Common myeloid progenitor, CD34-positive (primary cell): ENCODE measurements at regions not wholly inside any gene's neighbourhood (a gene's known extent, or its start where the extent isn't known, plus 50 kb on each side); places are given as distances from the start of the nearest gene placed in this dataset.
A peak's percentile ranks its signal among the peaks of the same experiment; 100 is the strongest.

Source experiments
- CTCF ChIA-PET: fragments of 350-600 bp; sonication (Branson Sonifier 250); formaldehyde crosslinking; loops from one replicate; lab custom pipeline; 2021; ENCODE audit warnings: antibody characterized with exemption; lab: Charles Lee
- POLR2A ChIA-PET: fragments of 350-600 bp; sonication (Branson Sonifier 250); formaldehyde crosslinking; loops from one replicate; lab custom pipeline; 2021; ENCODE audit warnings: antibody characterized with exemption; lab: Charles Lee
- DNase-seq, 3 donors: peaks; one replicate each; pipeline versions ENCODE4 v3.0.0 to v3.0.0-alpha.2; 2013
- H3K27ac ChIP-seq, 2 experiments: 1 replicate in 1 of 2; 2 replicates in 1 of 2; pipeline ENCODE4 v1.7.0; 2013; ENCODE audit warnings: inconsistent platforms in 2 of 2, low read length in 2 of 2, mild to moderate bottlenecking in 2 of 2, low read depth in 1 of 2, moderate library complexity in 1 of 2; ENCODE audit not compliant: severe bottlenecking in 2 of 2, insufficient read depth in 1 of 2, poor library complexity in 1 of 2
- H3K27me3 ChIP-seq, 5 experiments: replicated peaks in 2 of 5; 1 replicate in 3 of 5; 2 replicates in 2 of 5; pipeline versions ENCODE4 v1.6.1 to v1.7.0; 2013; ENCODE audit warnings: low read length in 4 of 5, mild to moderate bottlenecking in 2 of 5, moderate library complexity in 2 of 5, inconsistent platforms in 1 of 5; ENCODE audit not compliant: insufficient read depth in 5 of 5, control insufficient read depth in 4 of 5
- H3K36me3 ChIP-seq, 4 experiments: 1 replicate in 2 of 4; 2 replicates in 2 of 4; pipeline versions ENCODE4 v1.6.1 to v1.7.0; 2013; ENCODE audit warnings: low read length in 3 of 4, control low read depth in 1 of 4, mild to moderate bottlenecking in 1 of 4; ENCODE audit not compliant: control insufficient read depth in 4 of 4, insufficient read depth in 4 of 4
- H3K4me1 ChIP-seq, 4 experiments: 1 replicate in 3 of 4; 2 replicates in 1 of 4; pipeline versions ENCODE4 v1.6.1 to v1.7.1; 2013; ENCODE audit warnings: low read length in 3 of 4, mild to moderate bottlenecking in 3 of 4, control low read depth in 1 of 4, inconsistent platforms in 1 of 4, moderate library complexity in 1 of 4; ENCODE audit not compliant: control insufficient read depth in 4 of 4, insufficient read depth in 4 of 4; ENCODE audit errors: control extremely low read depth in 1 of 4
- H3K4me3 ChIP-seq, 7 experiments: 1 replicate in 4 of 7; 2 replicates in 3 of 7; pipeline versions ENCODE4 v1.5.1 to v1.7.0; 2013; ENCODE audit warnings: mild to moderate bottlenecking in 7 of 7, low read length in 6 of 7, moderate library complexity in 6 of 7, inconsistent platforms in 2 of 7, low read depth in 2 of 7, control low read depth in 1 of 7; ENCODE audit not compliant: insufficient read depth in 4 of 7, control insufficient read depth in 1 of 7; ENCODE audit errors: extremely low read depth in 1 of 7
- H3K9me3 ChIP-seq, 5 experiments: 1 replicate in 4 of 5; 2 replicates in 1 of 5; pipeline versions ENCODE4 v1.6.1 to v1.7.1; 2013; ENCODE audit warnings: low read length in 4 of 5, mild to moderate bottlenecking in 2 of 5, inconsistent platforms in 1 of 5, low read depth in 1 of 5, moderate library complexity in 1 of 5; ENCODE audit not compliant: control insufficient read depth in 4 of 5, insufficient read depth in 2 of 5; ENCODE audit errors: control extremely low read depth in 1 of 5
- WGBS: methylation state at CpG from one replicate; pipeline ENCODE4 v1.1.5; 2013; ENCODE audit not compliant: insufficient coverage; 5-methylcytosine and 5-hydroxymethylcytosine counted together

GRCh38 chr3:177751770-177752169, 554.5 kb upstream of the TBL1XR1 start:
- Histone ChIP-seq H3K36me3 (no peaks in the 10 kb centered on the region), H3K4me1 (peaks cover 0 to 6% (median 2%) of the 10 kb centered on the region in 4 experiments), H3K27ac (no peak overlapping the region), H3K4me3 (no peak overlapping the region), H3K9me3 (no peaks in the 10 kb centered on the region), H3K27me3 (no peaks in the 10 kb centered on the region)
- WGBS = 92% methylated on average over 2 of the region's 4 CpGs
- CTCF ChIA-PET = interaction anchor here (0.6 kb wide), 1 partner anchor 306 kb away, joined by 3 read pairs; no protein-coding TSS in a partner anchor
- no peak for DNase-seq
- POLR2A ChIA-PET = no interaction called here

DNA sequence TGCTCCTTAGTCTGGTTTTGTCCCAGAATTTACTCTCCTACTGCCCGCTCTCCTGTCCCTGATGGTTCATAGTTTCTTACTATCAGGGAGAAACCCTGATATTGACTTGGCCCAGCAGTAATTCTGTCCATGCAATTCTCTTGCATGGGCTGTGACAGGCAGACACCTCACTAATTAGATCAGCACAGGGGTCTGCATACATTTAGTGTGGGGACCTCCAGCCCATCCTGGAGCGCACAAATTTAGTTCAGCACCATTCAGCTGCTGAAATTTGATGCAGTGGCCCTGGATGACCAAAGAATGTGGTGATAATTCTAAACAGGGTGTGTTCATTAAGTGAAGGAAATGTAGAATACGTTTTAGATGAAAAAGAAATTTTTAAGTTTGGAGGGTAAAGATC, 555.5 kb upstream of the TBL1XR1 start:
- Histone ChIP-seq H3K27ac (no peak overlapping the region), H3K36me3 (no peaks in the 10 kb centered on the region), H3K27me3 (no peaks in the 10 kb centered on the region), H3K4me3 (no peak overlapping the region), H3K4me1 (peaks cover 0 to 6% (median 2%) of the 10 kb centered on the region in 4 experiments), H3K9me3 (peaks cover 0 to 4% (median 0%) of the 10 kb centered on the region in 5 experiments)
- DNase-seq = no peak
- ChIA-PET POLR2A (no interaction called here), CTCF (interaction anchor here (1.0 kb wide), 1 partner anchor 40 kb away, joined by 3 read pairs; no protein-coding TSS in a partner anchor)
- WGBS = 100% methylated on average over 2 of the region's 3 CpGs

DNA sequence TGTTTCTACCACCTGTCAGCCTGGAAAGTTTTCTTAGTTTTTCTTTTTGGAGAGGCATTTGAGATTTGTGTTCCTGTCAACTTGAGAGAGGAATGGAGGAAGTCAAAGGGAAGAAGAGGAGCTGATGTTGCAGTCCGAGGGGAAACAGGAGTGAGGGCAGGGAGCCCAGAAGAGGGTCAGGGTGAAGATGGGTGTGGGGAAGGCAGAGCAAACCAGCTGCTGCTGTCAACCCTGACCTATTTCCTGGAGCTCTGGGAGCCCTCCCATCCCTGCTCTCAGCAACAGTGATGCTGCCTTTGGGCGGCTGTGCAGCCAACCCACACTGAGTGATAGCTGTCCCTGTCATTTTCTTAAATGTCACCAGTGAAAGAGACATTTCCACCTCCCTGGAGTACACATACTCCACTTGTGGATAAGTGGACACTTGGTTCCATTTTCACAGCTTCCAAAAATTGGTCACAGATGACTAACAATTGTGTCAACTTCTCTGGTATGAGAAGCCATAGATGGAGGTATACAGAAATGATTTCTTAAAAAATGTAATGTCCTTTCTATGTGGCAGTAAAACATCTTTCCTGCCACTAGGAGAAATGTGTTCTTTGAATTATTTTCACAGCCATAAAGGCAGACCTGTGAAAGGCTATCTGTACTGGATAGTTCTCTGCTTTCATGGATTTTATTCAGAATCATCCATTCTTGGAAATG, 556.3 kb upstream of the TBL1XR1 start:
- Histone ChIP-seq H3K4me3 (no peak overlapping the region), H3K9me3 (peaks cover 0 to 5% (median 0%) of the 10 kb centered on the region in 5 experiments), H3K27ac (no peak overlapping the region), H3K36me3 (no peaks in the 10 kb centered on the region), H3K4me1 (peaks cover 0 to 6% (median 2%) of the 10 kb centered on the region in 4 experiments), H3K27me3 (no peaks in the 10 kb centered on the region)
- POLR2A ChIA-PET = no interaction called here
- CTCF ChIA-PET = interaction anchor here (1.0 kb wide), 1 partner anchor 41 kb away, joined by 3 read pairs; no protein-coding TSS in a partner anchor
- no peak for DNase-seq
- no CpG with 5 or more reads among the region's 2 CpGs for WGBS

DNA sequence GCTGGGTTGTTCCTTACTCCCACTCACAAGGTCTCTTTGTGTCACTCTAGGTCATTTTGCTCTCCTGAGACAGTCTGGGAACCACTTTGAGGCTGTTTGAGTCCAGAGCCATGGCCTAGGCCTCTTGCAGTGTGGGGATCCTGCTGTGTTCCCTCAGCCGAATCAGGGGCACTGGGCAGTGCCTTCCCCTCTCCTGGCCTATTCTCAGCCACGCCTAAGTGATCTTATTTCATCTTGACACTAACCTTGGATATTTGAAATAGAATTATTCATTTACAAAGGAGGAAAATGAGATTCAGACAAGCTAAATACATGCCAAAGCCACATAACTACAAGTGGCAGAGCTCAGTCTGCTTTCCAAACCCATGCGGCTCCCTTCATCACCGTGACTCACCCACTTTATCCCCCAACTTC, 557.2 kb upstream of the TBL1XR1 start:
- no peak overlapping the region for H3K4me3 ChIP-seq
- H3K27ac ChIP-seq = no peak overlapping the region
- ChIA-PET POLR2A (no interaction called here), CTCF (no interaction called here)
- no peaks in the 10 kb centered on the region for H3K36me3 ChIP-seq
- peaks cover 0 to 5% (median 0%) of the 10 kb centered on the region in 5 experiments for H3K9me3 ChIP-seq
- H3K27me3 ChIP-seq = no peaks in the 10 kb centered on the region
- 100% methylated on average over 2 of the region's 4 CpGs for WGBS
- no peak for DNase-seq
- H3K4me1 ChIP-seq = peaks cover 0 to 6% (median 2%) of the 10 kb centered on the region in 4 experiments

GRCh38 chr3:177758126-177758525, 560.8 kb upstream of the TBL1XR1 start:
- Histone ChIP-seq H3K36me3 (no peaks in the 10 kb centered on the region), H3K27ac (no peak overlapping the region), H3K27me3 (no peaks in the 10 kb centered on the region), H3K4me1 (peaks cover 0 to 6% (median 2%) of the 10 kb centered on the region in 4 experiments), H3K4me3 (no peak overlapping the region), H3K9me3 (peaks cover 0 to 5% (median 0%) of the 10 kb centered on the region in 5 experiments)
- POLR2A ChIA-PET = no interaction called here
- no peak for DNase-seq
- WGBS = 100% methylated on average over 1 of the region's 1 CpG
- CTCF ChIA-PET = no interaction called here

GRCh38 chr3:177760803-177761202, 563.5 kb upstream of the TBL1XR1 start:
- Histone ChIP-seq H3K4me1 (no peaks in the 10 kb centered on the region), H3K9me3 (peaks cover 0 to 5% (median 0%) of the 10 kb centered on the region in 5 experiments), H3K27me3 (no peaks in the 10 kb centered on the region), H3K27ac (no peak overlapping the region), H3K36me3 (no peaks in the 10 kb centered on the region), H3K4me3 (no peak overlapping the region)
- DNase-seq = peak in 2 of 3 donors; percentile 11 to 18
- WGBS = no CpG with 5 or more reads among the region's 2 CpGs
- ChIA-PET CTCF (no interaction called here), POLR2A (no interaction called here)

DNA sequence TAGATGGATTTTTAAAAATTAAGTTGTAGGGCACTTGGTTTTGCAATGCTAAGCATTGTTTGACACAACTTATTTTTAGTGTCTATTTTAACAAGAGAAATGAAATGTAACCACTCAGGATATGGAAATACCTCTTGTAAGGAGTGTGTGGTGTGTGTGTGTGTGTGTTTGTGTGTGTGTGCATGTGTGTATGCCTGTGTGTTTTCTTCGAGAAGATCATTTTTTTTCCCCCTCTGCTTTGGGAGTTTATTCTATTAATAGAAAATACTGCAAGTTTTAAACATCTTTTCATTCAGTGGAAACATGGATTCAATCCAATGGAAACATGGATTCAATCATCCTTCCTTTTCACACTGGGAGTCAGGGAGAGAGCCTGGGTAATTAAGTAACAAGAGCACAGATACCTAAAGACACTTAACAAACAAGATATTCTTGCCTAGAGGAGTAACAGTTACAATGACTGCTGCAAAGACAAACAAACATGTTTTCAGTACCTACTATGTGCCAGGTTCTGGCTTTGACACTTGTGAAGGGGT, 567.2 kb upstream of the TBL1XR1 start:
- H3K9me3 ChIP-seq = peaks cover 0 to 11% (median 5%) of the 10 kb centered on the region in 5 experiments
- H3K27me3 ChIP-seq = no peaks in the 10 kb centered on the region
- ChIA-PET POLR2A (no interaction called here), CTCF (no interaction called here)
- no peak overlapping the region for H3K4me3 ChIP-seq
- no CpG with 5 or more reads among the region's 1 CpG for WGBS
- H3K27ac ChIP-seq = no peak overlapping the region
- DNase-seq = no peak
- H3K36me3 ChIP-seq = no peaks in the 10 kb centered on the region
- no peaks in the 10 kb centered on the region for H3K4me1 ChIP-seq
